Stomach (tissue), 8 donors: ENCODE measurements at regions not wholly inside any gene's neighbourhood (a gene's known extent, or its start where the extent isn't known, plus 50 kb on each side); places are given as distances from the start of the nearest gene placed in this dataset.

Source experiments
- DNase-seq, 2 donors: peaks; one replicate each; pipeline versions ENCODE4 v3.0.0 to v3.0.0-alpha.2; 2013 to 2019
- H3K27ac ChIP-seq, 5 donors: fragments of 200-600 bp in 4 of 5; sonication (generic) in 4 of 5; one replicate each; pipeline ENCODE4 v1.5.1; 2013 to 2019; ENCODE audit warnings: mild to moderate bottlenecking in 1 of 5, moderate library complexity in 1 of 5
- H3K27me3 ChIP-seq, 3 donors: fragments of 200-600 bp; sonication (generic); one replicate each; pipeline ENCODE4 v1.5.1; 2017 to 2019; ENCODE audit warnings: mixed run types in 1 of 3
- H3K36me3 ChIP-seq, 4 donors: fragments of 200-600 bp; sonication (generic); 1 replicate in 3 of 4; 2 replicates in 1 of 4; pipeline ENCODE4 v1.5.1; 2016 to 2019
- H3K4me1 ChIP-seq, 4 donors: fragments of 200-600 bp; sonication (generic); one replicate each; pipeline ENCODE4 v1.5.1; 2016 to 2019
- H3K4me3 ChIP-seq, 4 donors: fragments of 200-600 bp; sonication (generic) in 3 of 4; one replicate each; pipeline ENCODE4 v1.5.1; 2016 to 2019; ENCODE audit warnings: mild to moderate bottlenecking in 1 of 4
- H3K9me3 ChIP-seq, 4 donors: fragments of 200-600 bp; sonication (generic); one replicate each; pipeline ENCODE4 v1.5.1; 2016 to 2019
- EP300 ChIP-seq: sonication (generic); formaldehyde crosslinking; IDR thresholded peaks from one replicate; pipeline ENCODE4 v1.6.1; 2017; ENCODE audit warnings: antibody characterized with exemption
- POLR2A ChIP-seq, 4 donors: fragments of 450-650 bp; IDR thresholded peaks; one replicate each; pipeline ENCODE4 v1.6.1; 2016; ENCODE audit warnings: antibody characterized with exemption in 4 of 4, control low read depth in 2 of 4, mild to moderate bottlenecking in 1 of 4, moderate library complexity in 1 of 4
- POLR2AphosphoS5 ChIP-seq, 3 donors: sonication (generic); formaldehyde crosslinking; IDR thresholded peaks; one replicate each; pipeline ENCODE4 v1.6.1; 2016; ENCODE audit warnings: antibody characterized with exemption in 3 of 3
- WGBS, 5 donors: extraction: QIAGEN DNeasy Blood & Tissue Kit in 3 of 5; methylation state at CpG; one replicate each; pipeline versions ENCODE4 v1.1.5 to v1.1.7; 2013 to 2018; 5-methylcytosine and 5-hydroxymethylcytosine counted together
- intact Hi-C: fragments of 100-400 bp; cut with DNase I; formaldehyde crosslinking; loops from one replicate; pipeline ENCODE4 v1.15.1; 2023; ENCODE audit warnings: low total_unique reads
- TF ChIP-seq, protein P1 (sequence below), 7 experiments: fragments of 450-650 bp in 4 of 7; fragments of 200-600 bp in 3 of 7; sonication (generic) in 3 of 7; IDR thresholded peaks; one replicate each; pipeline ENCODE4 v1.5.1; 2016 to 2019; ENCODE audit warnings: antibody characterized with exemption in 7 of 7, control low read depth in 2 of 7, mild to moderate bottlenecking in 1 of 7
- donor health status: healthy with polysubstance abuse.
- donor health status: Bipolar disorder and iron deficiency.
- donor health status: healthy.

DNA sequence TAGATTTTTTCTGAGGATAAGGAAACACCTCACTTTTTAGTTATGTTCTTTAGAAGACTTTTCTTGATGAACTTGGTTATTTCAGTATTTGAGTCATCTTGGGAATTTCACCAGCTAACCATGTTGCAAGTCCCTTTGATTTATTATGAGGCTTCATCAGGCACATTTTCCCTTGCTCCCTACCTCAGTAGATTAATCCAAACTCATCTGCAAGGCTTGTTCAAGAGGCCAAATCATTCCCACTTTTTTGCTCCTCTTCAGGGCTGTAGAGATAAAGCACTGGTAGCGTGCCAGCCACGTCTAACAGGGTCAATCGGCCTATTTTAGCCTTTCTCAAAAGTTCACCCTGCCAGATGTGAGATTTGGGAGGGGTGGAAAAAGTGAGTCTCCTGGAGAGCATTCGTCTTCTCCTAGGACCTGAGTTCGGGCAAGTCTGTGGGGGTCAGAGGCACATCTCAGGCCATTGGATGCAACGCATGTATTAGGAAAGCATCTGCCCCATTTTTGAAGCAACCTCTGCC is 120.3 kb downstream of the RDH14 start:
- intact Hi-C loops, result no loop called here
- Histone ChIP-seq H3K27me3 (no peaks in the 10 kb centered on the region), H3K4me3 (no peak overlapping the region), H3K9me3 (peaks cover 0 to 2% (median 0%) of the 10 kb centered on the region in 4 donors), H3K27ac (no peak overlapping the region), H3K4me1 (peaks cover 0 to 8% (median 2%) of the 10 kb centered on the region in 4 donors), H3K36me3 (no peaks in the 10 kb centered on the region)
- no peak for TF ChIP-seq POLR2AphosphoS5 (IDR thresholded peaks at IDR 0.05)
- TF ChIP-seq POLR2A (IDR thresholded peaks at IDR 0.05), result no peak
- TF ChIP-seq, protein P1, sequence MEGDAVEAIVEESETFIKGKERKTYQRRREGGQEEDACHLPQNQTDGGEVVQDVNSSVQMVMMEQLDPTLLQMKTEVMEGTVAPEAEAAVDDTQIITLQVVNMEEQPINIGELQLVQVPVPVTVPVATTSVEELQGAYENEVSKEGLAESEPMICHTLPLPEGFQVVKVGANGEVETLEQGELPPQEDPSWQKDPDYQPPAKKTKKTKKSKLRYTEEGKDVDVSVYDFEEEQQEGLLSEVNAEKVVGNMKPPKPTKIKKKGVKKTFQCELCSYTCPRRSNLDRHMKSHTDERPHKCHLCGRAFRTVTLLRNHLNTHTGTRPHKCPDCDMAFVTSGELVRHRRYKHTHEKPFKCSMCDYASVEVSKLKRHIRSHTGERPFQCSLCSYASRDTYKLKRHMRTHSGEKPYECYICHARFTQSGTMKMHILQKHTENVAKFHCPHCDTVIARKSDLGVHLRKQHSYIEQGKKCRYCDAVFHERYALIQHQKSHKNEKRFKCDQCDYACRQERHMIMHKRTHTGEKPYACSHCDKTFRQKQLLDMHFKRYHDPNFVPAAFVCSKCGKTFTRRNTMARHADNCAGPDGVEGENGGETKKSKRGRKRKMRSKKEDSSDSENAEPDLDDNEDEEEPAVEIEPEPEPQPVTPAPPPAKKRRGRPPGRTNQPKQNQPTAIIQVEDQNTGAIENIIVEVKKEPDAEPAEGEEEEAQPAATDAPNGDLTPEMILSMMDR (IDR thresholded peaks at IDR 0.05), result no peak
- TF ChIP-seq EP300, result no peak
- no peak for DNase-seq
- WGBS, 5 donors, result 79 to 90% (median 88%) methylated on average over 6 of the region's 6 CpGs

DNA sequence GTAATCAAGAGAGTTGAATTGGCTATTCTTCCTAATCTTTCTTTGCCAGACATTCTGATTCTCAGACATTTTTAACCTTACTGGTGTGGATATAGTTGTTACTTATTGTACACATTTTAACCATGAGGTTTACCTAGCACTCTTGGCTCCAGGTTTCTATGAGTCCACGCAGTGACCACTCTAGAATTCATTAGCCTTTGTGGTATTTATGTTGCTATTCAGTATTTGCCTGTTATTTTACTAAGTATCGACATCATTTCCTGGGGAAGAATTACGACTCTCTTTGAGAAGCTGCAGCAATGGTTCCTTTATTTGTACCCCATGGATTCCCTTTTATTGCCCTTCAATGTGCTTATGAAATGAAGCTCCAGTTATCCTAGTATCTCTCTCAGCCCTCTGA is 120.7 kb downstream of the RDH14 start:
- 66 to 82% (median 73%) methylated on average over 3 of the region's 3 CpGs for WGBS, 5 donors
- Histone ChIP-seq H3K4me3 (no peak overlapping the region), H3K27ac (no peak overlapping the region), H3K4me1 (peaks cover 0 to 5% (median 0%) of the 10 kb centered on the region in 4 donors), H3K27me3 (no peaks in the 10 kb centered on the region), H3K9me3 (peaks cover 0 to 2% (median 0%) of the 10 kb centered on the region in 4 donors), H3K36me3 (no peaks in the 10 kb centered on the region)
- no peak for DNase-seq
- intact Hi-C loops, result no loop called here
- TF ChIP-seq EP300 (no peak), POLR2AphosphoS5 (IDR thresholded peaks at IDR 0.05) (no peak), POLR2A (IDR thresholded peaks at IDR 0.05) (no peak)
- TF ChIP-seq, protein P1 (IDR thresholded peaks at IDR 0.05), result no peak

DNA sequence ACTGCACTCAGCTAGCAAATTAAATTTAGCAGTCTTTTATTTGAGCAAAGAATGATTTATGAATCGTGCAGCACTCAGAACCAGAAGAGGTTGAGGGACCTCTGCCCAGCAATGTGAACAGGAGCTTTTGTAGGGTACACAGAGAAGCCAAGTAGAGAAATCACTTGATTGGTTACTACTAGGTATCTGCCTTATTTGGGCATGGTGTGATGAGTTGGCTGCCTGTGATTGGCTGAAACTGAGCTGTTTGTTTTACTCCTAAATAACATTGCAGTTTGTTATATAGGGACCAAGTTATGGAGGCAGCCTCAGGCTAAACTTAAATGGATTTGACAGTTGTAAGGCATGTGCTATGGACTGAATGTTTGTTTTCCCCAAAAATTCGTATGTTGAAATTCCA is 122.5 kb downstream of the RDH14 start:
- no peak for DNase-seq
- intact Hi-C loops, result no loop called here
- WGBS, 5 donors, result 64 to 87% (median 79%) methylated on average over 2 of the region's 2 CpGs
- no peak overlapping the region for H3K27ac ChIP-seq
- no peak overlapping the region for H3K4me3 ChIP-seq
- TF ChIP-seq POLR2AphosphoS5 (IDR thresholded peaks at IDR 0.05), result no peak
- H3K4me1 ChIP-seq, result peaks cover 0 to 9% (median 3%) of the 10 kb centered on the region in 4 donors
- no peaks in the 10 kb centered on the region for H3K36me3 ChIP-seq
- H3K9me3 ChIP-seq, result peaks cover 0 to 2% (median 0%) of the 10 kb centered on the region in 4 donors
- no peaks in the 10 kb centered on the region for H3K27me3 ChIP-seq

DNA sequence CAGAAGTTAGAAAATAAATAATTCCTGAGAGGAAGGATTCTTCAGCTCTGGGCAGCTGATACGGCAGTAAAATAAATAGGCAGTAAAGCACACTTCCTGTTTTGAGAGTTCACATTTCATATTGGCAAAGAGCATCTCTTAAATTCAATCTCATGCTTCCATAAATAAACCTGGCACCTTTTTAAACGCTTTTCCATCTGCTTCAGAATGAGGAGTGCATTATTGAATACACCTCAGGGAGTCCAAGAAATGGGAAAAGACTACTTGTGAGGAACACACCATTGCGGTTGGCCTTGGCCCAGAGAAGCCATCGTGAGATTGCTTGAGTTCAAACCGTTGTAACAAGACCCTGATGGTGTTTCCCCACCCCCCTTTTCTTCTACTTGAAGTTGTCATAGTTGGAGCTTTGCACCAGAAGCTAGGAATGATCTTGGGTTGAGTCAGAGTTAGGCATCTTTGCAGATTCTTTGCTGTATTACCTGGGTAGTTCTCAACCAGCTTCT is 123.9 kb downstream of the RDH14 start:
- WGBS, 5 donors, result 32 to 54% (median 42%) methylated on average over 5 of the region's 5 CpGs
- Histone ChIP-seq H3K9me3 (peaks cover 0 to 2% (median 0%) of the 10 kb centered on the region in 4 donors), H3K4me1 (peaks cover 0 to 13% (median 3%) of the 10 kb centered on the region in 4 donors), H3K27me3 (no peaks in the 10 kb centered on the region), H3K4me3 (no peak overlapping the region), H3K27ac (no peak overlapping the region), H3K36me3 (no peaks in the 10 kb centered on the region)
- intact Hi-C loops, result no loop called here
- peak in 1 of 2 donors; percentile 41 for DNase-seq
- no peak for TF ChIP-seq POLR2AphosphoS5 (IDR thresholded peaks at IDR 0.05)
- no peak for TF ChIP-seq POLR2A (IDR thresholded peaks at IDR 0.05)
- TF ChIP-seq EP300, result no peak
- TF ChIP-seq, protein P1 (IDR thresholded peaks at IDR 0.05), result no peak

DNA sequence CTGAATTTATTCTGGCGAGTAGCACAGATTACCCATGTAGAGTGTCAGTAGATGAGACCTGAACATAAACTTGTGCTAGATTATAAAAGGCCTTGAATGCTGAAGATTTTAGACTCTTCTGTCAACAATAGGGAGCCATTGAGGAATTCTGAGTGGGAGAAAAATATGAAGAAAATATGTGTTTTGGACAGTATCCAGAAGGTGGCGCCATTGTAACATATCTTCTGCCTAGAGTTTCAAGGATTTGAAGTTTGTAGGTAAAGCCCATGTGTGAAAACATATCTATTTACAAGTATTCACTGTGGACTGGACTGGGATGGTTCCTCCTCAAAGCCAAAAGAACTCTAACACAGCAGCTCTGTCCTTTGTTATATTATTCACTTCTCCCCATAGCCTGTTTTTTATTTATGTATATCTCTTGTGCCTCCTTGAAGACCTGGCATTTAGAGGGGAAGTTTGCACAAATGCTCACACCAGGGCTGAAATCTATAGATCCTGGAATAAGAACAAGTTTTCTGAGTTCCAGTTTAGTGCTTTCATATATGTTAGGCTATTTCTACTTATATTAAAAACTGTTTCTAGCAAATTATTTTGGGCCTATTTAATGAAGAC is 124.9 kb downstream of the RDH14 start:
- peaks cover 0 to 13% (median 3%) of the 10 kb centered on the region in 4 donors for H3K4me1 ChIP-seq
- H3K27ac ChIP-seq, result no peak overlapping the region
- intact Hi-C loops, result no loop called here
- no peaks in the 10 kb centered on the region for H3K36me3 ChIP-seq
- H3K27me3 ChIP-seq, result no peaks in the 10 kb centered on the region
- 36 to 45% (median 38%) methylated on average over 2 of the region's 2 CpGs for WGBS, 5 donors
- DNase-seq, result peak in 1 of 2 donors; percentile 83
- TF ChIP-seq POLR2A (IDR thresholded peaks at IDR 0.05) (no peak), POLR2AphosphoS5 (IDR thresholded peaks at IDR 0.05) (no peak), EP300 (no peak)
- TF ChIP-seq, protein P1 (IDR thresholded peaks at IDR 0.05), result peak in 3 of 7 experiments; percentile 30 to 54 (median 36)
- H3K9me3 ChIP-seq, result peaks cover 0 to 2% (median 0%) of the 10 kb centered on the region in 4 donors
- H3K4me3 ChIP-seq, result no peak overlapping the region
